BJ (cell line): ENCODE measurements at regions not wholly inside any gene's neighbourhood (a gene's known extent, or its start where the extent isn't known, plus 50 kb on each side); places are given as distances from the start of the nearest gene placed in this dataset.

Source experiments
- CTCF ChIA-PET: fragments of 350-600 bp; formaldehyde crosslinking; extraction: SDS; loops from one replicate; lab custom pipeline; 2021; ENCODE audit warnings: antibody characterized with exemption, inconsistent platforms; lab: Yijun Ruan, JAX
- POLR2A ChIA-PET: fragments of 300-600 bp; sonication (Branson Sonifier 250); formaldehyde crosslinking; extraction: SDS; loops from one replicate; lab custom pipeline; 2021; ENCODE audit warnings: antibody characterized with exemption; lab: Charles Lee
- DNase-seq: peaks from one replicate; pipeline ENCODE4 v3.0.0-alpha.2; 2011; ENCODE audit warnings: low read depth
- H3K27me3 ChIP-seq: 2 replicates; pipeline ENCODE4 v1.6.0; 2011; ENCODE audit warnings: low read length; ENCODE audit not compliant: control insufficient read depth, insufficient read depth
- H3K36me3 ChIP-seq: 2 replicates; pipeline ENCODE4 v1.5.1; 2011; ENCODE audit warnings: low read length; ENCODE audit not compliant: control insufficient read depth, insufficient read depth
- H3K4me3 ChIP-seq: 2 replicates; pipeline ENCODE4 v1.5.1; 2011; ENCODE audit warnings: low read depth, mild to moderate bottlenecking, control low read depth, low read length
- CTCF ChIP-seq: IDR thresholded peaks from 2 replicates; pipeline ENCODE4 v1.5.1; 2011; ENCODE audit warnings: low read depth, mild to moderate bottlenecking, control low read depth, inconsistent platforms, low read length, moderate library complexity; ENCODE audit not compliant: insufficient read depth

- no peak for DNase-seq
- CTCF ChIA-PET, result no interaction called here
- H3K27me3 ChIP-seq, result no peaks in the 10 kb centered on the region
- H3K4me3 ChIP-seq, result no peak overlapping the region
- no peak for TF ChIP-seq CTCF
- POLR2A ChIA-PET, result no interaction called here
- no peaks in the 10 kb centered on the region for H3K36me3 ChIP-seq
These were observed 467.8 kb upstream of the PFKP start for GRCh38 chr10:2599571-2599970.

GRCh38 chr10:2592360-2593160, 474.8 kb upstream of the PFKP start:
- no peaks in the 10 kb centered on the region for H3K27me3 ChIP-seq
- ChIA-PET POLR2A (no interaction called here), CTCF (no interaction called here)
- no peaks in the 10 kb centered on the region for H3K36me3 ChIP-seq
- no peak for DNase-seq
- no peak for TF ChIP-seq CTCF
- no peak overlapping the region for H3K4me3 ChIP-seq

GRCh38 chr10:2589196-2589595, 478.2 kb upstream of the PFKP start:
- DNase-seq, result no peak
- no peaks in the 10 kb centered on the region for H3K27me3 ChIP-seq
- no peaks in the 10 kb centered on the region for H3K36me3 ChIP-seq
- CTCF ChIA-PET, result no interaction called here
- POLR2A ChIA-PET, result no interaction called here
- no peak for TF ChIP-seq CTCF
- no peak overlapping the region for H3K4me3 ChIP-seq

DNA sequence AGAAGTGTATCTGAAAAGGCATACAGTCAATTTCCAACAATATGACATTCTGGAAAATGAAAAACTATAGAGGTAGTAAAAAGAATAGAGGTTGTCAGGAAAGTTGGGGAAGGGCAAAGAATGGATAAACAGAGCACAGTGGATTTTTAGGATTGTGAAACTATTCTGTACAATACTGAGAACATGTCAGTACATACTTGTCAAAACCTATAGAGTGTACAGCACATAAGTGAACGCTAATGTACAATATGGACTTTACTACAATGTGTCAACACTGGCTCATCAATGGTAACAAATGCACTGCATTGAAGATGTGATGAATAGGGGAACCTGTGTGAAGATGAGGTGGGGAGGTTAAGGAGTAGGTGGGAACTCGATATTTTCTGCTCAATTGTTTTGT, 483.0 kb upstream of the PFKP start:
- Histone ChIP-seq H3K27me3 (no peaks in the 10 kb centered on the region), H3K4me3 (no peak overlapping the region), H3K36me3 (no peaks in the 10 kb centered on the region)
- no peak for DNase-seq
- POLR2A ChIA-PET, result no interaction called here
- TF ChIP-seq CTCF, result no peak
- CTCF ChIA-PET, result no interaction called here

DNA sequence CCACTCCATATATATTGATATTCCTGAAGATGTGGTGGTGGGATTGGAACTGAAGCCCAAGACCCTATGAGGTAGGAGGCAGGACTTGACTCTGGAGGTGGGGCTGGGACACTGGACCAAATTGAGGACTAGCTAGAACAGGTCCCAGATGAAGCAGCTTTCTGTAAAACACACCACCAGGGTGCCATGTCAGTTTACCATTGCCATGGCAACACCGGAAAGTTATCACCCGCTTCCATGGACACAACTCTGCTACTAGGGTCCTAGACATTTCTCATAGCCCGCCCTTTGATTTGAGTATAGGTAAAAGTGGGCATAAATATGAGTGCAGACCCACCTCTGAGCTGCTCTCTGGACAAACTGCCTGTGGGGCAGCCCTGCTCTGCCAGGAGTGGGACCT, 490.5 kb upstream of the PFKP start:
- DNase-seq, result no peak
- ChIA-PET CTCF (no interaction called here), POLR2A (no interaction called here)
- H3K36me3 ChIP-seq, result no peaks in the 10 kb centered on the region
- no peak for TF ChIP-seq CTCF
- H3K27me3 ChIP-seq, result no peaks in the 10 kb centered on the region
- H3K4me3 ChIP-seq, result no peak overlapping the region
